ENCODE measurements at regions not wholly inside any gene's neighbourhood (a gene's known extent, or its start where the extent isn't known, plus 50 kb on each side); places are given as distances from the start of the nearest gene placed in this dataset.

GRCh38 chr14:65256714-65257113, 154.4 kb upstream of the MAX start:
- no peaks in the 10 kb centered on the region for H3K27me3 ChIP-seq
- intact Hi-C loops (cut with DNase I), result no loop called here
- WGBS, 4 donors, result 76 to 90% (median 83%) methylated on average over 4 of the region's 4 CpGs

DNA sequence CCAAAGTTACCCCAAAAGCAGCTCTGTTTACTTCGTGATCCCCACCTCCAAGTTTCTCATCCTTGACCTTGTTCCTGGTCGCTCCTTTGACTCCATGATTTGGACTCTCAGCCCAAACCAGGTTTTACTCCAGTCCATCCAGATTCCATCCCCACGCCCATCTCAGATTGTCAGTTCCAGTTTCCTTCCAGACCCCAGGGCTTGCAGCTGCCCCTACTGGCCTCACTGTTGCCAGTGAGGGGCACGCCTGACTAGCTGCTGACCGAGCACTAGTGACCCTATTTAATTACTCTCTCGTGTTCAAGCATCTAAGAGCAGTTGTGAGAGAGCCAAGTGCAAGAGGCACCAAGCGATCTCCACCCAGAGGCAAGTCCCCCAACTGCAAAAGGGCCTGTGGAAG, 155.1 kb upstream of the FUT8 start:
- no peaks in the 10 kb centered on the region for H3K27me3 ChIP-seq
- TF ChIP-seq, protein P1, sequence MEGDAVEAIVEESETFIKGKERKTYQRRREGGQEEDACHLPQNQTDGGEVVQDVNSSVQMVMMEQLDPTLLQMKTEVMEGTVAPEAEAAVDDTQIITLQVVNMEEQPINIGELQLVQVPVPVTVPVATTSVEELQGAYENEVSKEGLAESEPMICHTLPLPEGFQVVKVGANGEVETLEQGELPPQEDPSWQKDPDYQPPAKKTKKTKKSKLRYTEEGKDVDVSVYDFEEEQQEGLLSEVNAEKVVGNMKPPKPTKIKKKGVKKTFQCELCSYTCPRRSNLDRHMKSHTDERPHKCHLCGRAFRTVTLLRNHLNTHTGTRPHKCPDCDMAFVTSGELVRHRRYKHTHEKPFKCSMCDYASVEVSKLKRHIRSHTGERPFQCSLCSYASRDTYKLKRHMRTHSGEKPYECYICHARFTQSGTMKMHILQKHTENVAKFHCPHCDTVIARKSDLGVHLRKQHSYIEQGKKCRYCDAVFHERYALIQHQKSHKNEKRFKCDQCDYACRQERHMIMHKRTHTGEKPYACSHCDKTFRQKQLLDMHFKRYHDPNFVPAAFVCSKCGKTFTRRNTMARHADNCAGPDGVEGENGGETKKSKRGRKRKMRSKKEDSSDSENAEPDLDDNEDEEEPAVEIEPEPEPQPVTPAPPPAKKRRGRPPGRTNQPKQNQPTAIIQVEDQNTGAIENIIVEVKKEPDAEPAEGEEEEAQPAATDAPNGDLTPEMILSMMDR (IDR thresholded peaks at IDR 0.05), result no peak
- H3K9me3 ChIP-seq (replicated peaks in 1 of 3), result no peaks in the 10 kb centered on the region
- DNase-seq, result no peak
- WGBS, 4 donors, result 77 to 83% (median 80%) methylated on average over 7 of the region's 7 CpGs
- H3K27ac ChIP-seq, result no peak overlapping the region
- intact Hi-C loops (cut with DNase I), result no loop called here
- no peaks in the 10 kb centered on the region for H3K4me1 ChIP-seq (replicated peaks in 1 of 2)
- no peaks in the 10 kb centered on the region for H3K36me3 ChIP-seq (replicated peaks in 1 of 2)
- no peak overlapping the region for H3K4me3 ChIP-seq

More at GRCh38 chr14:65256714-65257113, 154.4 kb upstream of the MAX start:
- no peak for DNase-seq
- Histone ChIP-seq H3K4me1 (replicated peaks in 1 of 2) (no peaks in the 10 kb centered on the region), H3K27ac (no peak overlapping the region), H3K4me3 (no peak overlapping the region), H3K36me3 (replicated peaks in 1 of 2) (no peaks in the 10 kb centered on the region), H3K9me3 (replicated peaks in 1 of 3) (no peaks in the 10 kb centered on the region)
- TF ChIP-seq, protein P1 (IDR thresholded peaks at IDR 0.05), result no peak
- no peak for TF ChIP-seq POLR2A (IDR thresholded peaks at IDR 0.05)

GRCh38 chr14:65258391-65258790, 154.1 kb upstream of the FUT8 start:
- no peak overlapping the region for H3K4me3 ChIP-seq
- DNase-seq, result no peak
- H3K4me1 ChIP-seq (replicated peaks in 1 of 2), result no peaks in the 10 kb centered on the region
- intact Hi-C loops (cut with DNase I), result no loop called here
- no peaks in the 10 kb centered on the region for H3K36me3 ChIP-seq (replicated peaks in 1 of 2)
- TF ChIP-seq POLR2A (IDR thresholded peaks at IDR 0.05), result no peak
- TF ChIP-seq, protein P1 (IDR thresholded peaks at IDR 0.05), result no peak
- no peak overlapping the region for H3K27ac ChIP-seq
- 20 to 47% (median 28%) methylated on average over 1 of the region's 1 CpG for WGBS, 4 donors
- H3K27me3 ChIP-seq, result no peaks in the 10 kb centered on the region
- no peaks in the 10 kb centered on the region for H3K9me3 ChIP-seq (replicated peaks in 1 of 3)

DNA sequence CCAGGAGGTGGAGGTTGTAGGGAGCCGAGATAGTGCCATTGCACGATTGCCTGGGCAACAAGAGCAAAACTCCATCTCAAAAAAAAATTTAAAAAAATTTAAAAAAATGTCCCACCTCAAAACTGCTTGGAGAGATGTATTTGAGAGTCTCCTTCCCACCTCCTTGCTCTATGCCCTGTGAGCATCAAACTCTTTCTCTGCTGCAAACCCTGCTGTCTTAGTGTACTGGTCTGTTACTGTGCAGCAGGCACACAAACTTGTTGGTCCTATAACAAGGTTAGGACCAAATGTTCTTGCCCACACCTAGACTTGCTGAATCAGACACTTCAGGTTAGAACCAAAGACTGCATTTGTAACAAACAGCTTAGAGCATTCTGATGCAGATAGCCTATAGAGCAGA, 153.5 kb upstream of the FUT8 start:
- no peaks in the 10 kb centered on the region for H3K9me3 ChIP-seq (replicated peaks in 1 of 3)
- no peaks in the 10 kb centered on the region for H3K27me3 ChIP-seq
- H3K27ac ChIP-seq, result no peak overlapping the region
- DNase-seq, result no peak
- H3K4me3 ChIP-seq, result no peak overlapping the region
- TF ChIP-seq POLR2A (IDR thresholded peaks at IDR 0.05), result no peak
- TF ChIP-seq, protein P1 (IDR thresholded peaks at IDR 0.05), result no peak
- intact Hi-C loops (cut with DNase I), result no loop called here
- H3K36me3 ChIP-seq (replicated peaks in 1 of 2), result no peaks in the 10 kb centered on the region
- H3K4me1 ChIP-seq (replicated peaks in 1 of 2), result no peaks in the 10 kb centered on the region
- WGBS, 4 donors, result 92 to 98% (median 96%) methylated on average over 2 of the region's 2 CpGs
